ENCODE measurements at regions not wholly inside any gene's neighbourhood (a gene's known extent, or its start where the extent isn't known, plus 50 kb on each side); places are given as distances from the start of the nearest gene placed in this dataset.

DNA sequence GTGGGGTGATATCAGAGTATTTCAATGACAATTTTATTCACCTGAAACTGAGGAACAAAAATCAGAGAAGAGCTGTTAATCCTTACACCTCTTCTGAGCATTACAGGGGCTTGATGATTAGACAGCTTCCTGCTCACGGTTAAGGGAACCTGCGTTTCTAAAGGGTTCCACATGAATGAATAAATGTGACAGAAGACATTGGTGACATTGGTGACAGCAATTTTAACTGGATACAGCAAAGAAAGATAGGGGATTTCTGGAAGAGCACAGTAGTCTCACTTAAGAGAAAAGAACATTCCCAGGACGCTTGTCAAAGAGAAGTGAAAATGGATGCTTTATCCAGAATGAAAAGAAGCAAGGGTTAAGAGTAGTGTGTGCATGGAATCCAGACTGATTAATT, 235.9 kb upstream of the CNTN3 start:
- Mint-ChIP-seq H3K27ac (no peak overlapping the region), H3K36me3 (no peaks in the 10 kb centered on the region), H3K9me3 (peaks cover 3 to 15% (median 8%) of the 10 kb centered on the region in 7 donors), H3K4me3 (no peak overlapping the region), H3K27me3 (no peaks in the 10 kb centered on the region), H3K4me1 (no peaks in the 10 kb centered on the region)
- H3K27me3 ChIP-seq (ENCODE audit: control insufficient read depth, insufficient read depth, low read length), result no peaks in the 10 kb centered on the region
- H3K36me3 ChIP-seq (ENCODE audit: control insufficient read depth, insufficient read depth, low read length), result no peaks in the 10 kb centered on the region
- no peak for ATAC-seq (ENCODE audit: low read depth in 2 of 2)
- H3K4me3 ChIP-seq (ENCODE audit: low read depth, low read length), result no peak overlapping the region
- no peaks in the 10 kb centered on the region for H3K4me1 ChIP-seq (ENCODE audit: control insufficient read depth, insufficient read depth, low read length, poor library complexity, severe bottlenecking)
- H3K27ac ChIP-seq (ENCODE audit: insufficient read depth, low read length, poor library complexity, severe bottlenecking), result no peak overlapping the region
- DNase-seq, result no peak
- H3K9me3 ChIP-seq (ENCODE audit: control insufficient read depth in 2 of 2, low read length in 2 of 2), result no peaks in the 10 kb centered on the region

DNA sequence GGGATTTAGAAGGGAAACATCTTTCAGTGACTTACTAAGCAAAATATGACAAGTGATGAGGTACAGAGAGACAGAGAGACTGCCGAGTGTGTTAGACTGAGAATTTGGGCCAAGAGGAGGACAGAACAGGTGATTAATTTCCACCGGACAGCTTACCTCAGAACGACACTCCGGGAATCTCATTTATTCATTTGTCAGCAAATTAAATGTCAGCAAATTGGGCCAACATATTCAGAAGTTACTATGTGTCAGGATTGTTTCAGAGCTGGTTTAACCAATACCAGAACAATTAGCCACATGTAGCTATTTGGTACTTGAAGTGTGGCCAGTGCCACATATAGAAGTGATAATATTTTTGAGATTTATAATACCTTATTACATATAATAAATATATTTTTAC, 232.6 kb upstream of the CNTN3 start:
- no peak overlapping the region for H3K27ac Mint-ChIP-seq
- ATAC-seq (ENCODE audit: low read depth in 2 of 2), result no peak
- H3K4me1 ChIP-seq (ENCODE audit: control insufficient read depth, insufficient read depth, low read length, poor library complexity, severe bottlenecking), result no peaks in the 10 kb centered on the region
- no peaks in the 10 kb centered on the region for H3K36me3 ChIP-seq (ENCODE audit: control insufficient read depth, insufficient read depth, low read length)
- H3K9me3 ChIP-seq (ENCODE audit: control insufficient read depth in 2 of 2, low read length in 2 of 2), result no peaks in the 10 kb centered on the region
- peaks cover 2 to 16% (median 7%) of the 10 kb centered on the region in 7 donors for H3K9me3 Mint-ChIP-seq
- no peak for DNase-seq
- no peak overlapping the region for H3K4me3 ChIP-seq (ENCODE audit: low read depth, low read length)
- no peaks in the 10 kb centered on the region for H3K4me1 Mint-ChIP-seq
- H3K4me3 Mint-ChIP-seq, result no peak overlapping the region
- H3K36me3 Mint-ChIP-seq, result no peaks in the 10 kb centered on the region
- H3K27me3 ChIP-seq (ENCODE audit: control insufficient read depth, insufficient read depth, low read length), result no peaks in the 10 kb centered on the region
- H3K27ac ChIP-seq (ENCODE audit: insufficient read depth, low read length, poor library complexity, severe bottlenecking), result no peak overlapping the region
- H3K27me3 Mint-ChIP-seq, result no peaks in the 10 kb centered on the region

GRCh38 chr3:74845081-74845480, 230.6 kb upstream of the CNTN3 start:
- no peak overlapping the region for H3K27ac Mint-ChIP-seq
- no peaks in the 10 kb centered on the region for H3K36me3 Mint-ChIP-seq
- Histone ChIP-seq H3K4me1 (ENCODE audit: control insufficient read depth, insufficient read depth, low read length, poor library complexity, severe bottlenecking) (no peaks in the 10 kb centered on the region), H3K4me3 (ENCODE audit: low read depth, low read length) (no peak overlapping the region), H3K27me3 (ENCODE audit: control insufficient read depth, insufficient read depth, low read length) (no peaks in the 10 kb centered on the region), H3K27ac (ENCODE audit: insufficient read depth, low read length, poor library complexity, severe bottlenecking) (no peak overlapping the region), H3K36me3 (ENCODE audit: control insufficient read depth, insufficient read depth, low read length) (no peaks in the 10 kb centered on the region), H3K9me3 (ENCODE audit: control insufficient read depth in 2 of 2, low read length in 2 of 2) (no peaks in the 10 kb centered on the region)
- no peaks in the 10 kb centered on the region for H3K4me1 Mint-ChIP-seq
- H3K9me3 Mint-ChIP-seq, result peaks cover 2 to 20% (median 7%) of the 10 kb centered on the region in 7 donors
- no peaks in the 10 kb centered on the region for H3K27me3 Mint-ChIP-seq
- no peak for ATAC-seq (ENCODE audit: low read depth in 2 of 2)
- no peak for DNase-seq
- H3K4me3 Mint-ChIP-seq, result no peak overlapping the region

- H3K27me3 ChIP-seq (ENCODE audit: control insufficient read depth, insufficient read depth, low read length), result no peaks in the 10 kb centered on the region
- H3K9me3 ChIP-seq (ENCODE audit: control insufficient read depth in 2 of 2, low read length in 2 of 2), result no peaks in the 10 kb centered on the region
- no peaks in the 10 kb centered on the region for H3K4me1 ChIP-seq (ENCODE audit: control insufficient read depth, insufficient read depth, low read length, poor library complexity, severe bottlenecking)
- ATAC-seq (ENCODE audit: low read depth in 2 of 2) (no peak), DNase-seq (no peak)
- H3K9me3 Mint-ChIP-seq, result peaks cover 0 to 19% (median 5%) of the 10 kb centered on the region in 7 donors
- no peak overlapping the region for H3K4me3 ChIP-seq (ENCODE audit: low read depth, low read length)
- H3K27ac Mint-ChIP-seq, result no peak overlapping the region
- no peak overlapping the region for H3K27ac ChIP-seq (ENCODE audit: insufficient read depth, low read length, poor library complexity, severe bottlenecking)
- H3K36me3 ChIP-seq (ENCODE audit: control insufficient read depth, insufficient read depth, low read length), result no peaks in the 10 kb centered on the region
- no peak overlapping the region for H3K4me3 Mint-ChIP-seq
- no peaks in the 10 kb centered on the region for H3K36me3 Mint-ChIP-seq
- H3K27me3 Mint-ChIP-seq, result no peaks in the 10 kb centered on the region
- no peaks in the 10 kb centered on the region for H3K4me1 Mint-ChIP-seq
These were observed 230.0 kb upstream of the CNTN3 start for GRCh38 chr3:74844428-74844827.

GRCh38 chr3:74842649-74843048, 228.2 kb upstream of the CNTN3 start:
- ATAC-seq (ENCODE audit: low read depth in 2 of 2) (no peak), DNase-seq (no peak)
- no peaks in the 10 kb centered on the region for H3K27me3 Mint-ChIP-seq
- no peaks in the 10 kb centered on the region for H3K4me1 Mint-ChIP-seq
- H3K9me3 Mint-ChIP-seq, result peaks cover 0 to 13% (median 3%) of the 10 kb centered on the region in 7 donors
- no peak overlapping the region for H3K4me3 Mint-ChIP-seq
- no peaks in the 10 kb centered on the region for H3K9me3 ChIP-seq (ENCODE audit: control insufficient read depth in 2 of 2, low read length in 2 of 2)
- H3K27ac Mint-ChIP-seq, result no peak overlapping the region
- no peaks in the 10 kb centered on the region for H3K4me1 ChIP-seq (ENCODE audit: control insufficient read depth, insufficient read depth, low read length, poor library complexity, severe bottlenecking)
- H3K36me3 ChIP-seq (ENCODE audit: control insufficient read depth, insufficient read depth, low read length), result no peaks in the 10 kb centered on the region
- no peak overlapping the region for H3K4me3 ChIP-seq (ENCODE audit: low read depth, low read length)
- H3K27ac ChIP-seq (ENCODE audit: insufficient read depth, low read length, poor library complexity, severe bottlenecking), result no peak overlapping the region
- no peaks in the 10 kb centered on the region for H3K27me3 ChIP-seq (ENCODE audit: control insufficient read depth, insufficient read depth, low read length)
- H3K36me3 Mint-ChIP-seq, result no peaks in the 10 kb centered on the region

DNA sequence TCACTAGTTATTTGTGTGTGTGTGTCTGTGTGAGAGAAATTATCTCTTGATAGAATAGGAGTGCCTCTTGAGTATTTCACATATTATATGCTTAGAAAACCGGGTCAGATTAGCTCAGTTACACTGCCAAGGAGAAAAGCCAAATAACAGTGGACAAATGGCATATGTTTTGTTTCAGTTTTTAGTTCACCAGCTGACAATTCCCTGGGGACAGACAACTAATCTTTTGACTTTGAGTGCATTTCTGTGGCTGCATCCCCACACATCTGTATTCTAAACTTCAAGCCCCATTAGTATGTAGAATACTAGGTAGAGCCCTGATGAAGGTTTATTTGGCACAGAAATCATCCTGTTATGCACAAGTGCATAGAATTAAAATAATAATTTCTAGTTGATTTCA, 227.7 kb upstream of the CNTN3 start:
- Mint-ChIP-seq H3K27me3 (no peaks in the 10 kb centered on the region), H3K36me3 (no peaks in the 10 kb centered on the region), H3K4me3 (no peak overlapping the region), H3K4me1 (no peaks in the 10 kb centered on the region), H3K27ac (no peak overlapping the region), H3K9me3 (peaks cover 0 to 13% (median 3%) of the 10 kb centered on the region in 7 donors)
- Histone ChIP-seq H3K27ac (ENCODE audit: insufficient read depth, low read length, poor library complexity, severe bottlenecking) (no peak overlapping the region), H3K9me3 (ENCODE audit: control insufficient read depth in 2 of 2, low read length in 2 of 2) (no peaks in the 10 kb centered on the region), H3K4me1 (ENCODE audit: control insufficient read depth, insufficient read depth, low read length, poor library complexity, severe bottlenecking) (no peaks in the 10 kb centered on the region), H3K27me3 (ENCODE audit: control insufficient read depth, insufficient read depth, low read length) (no peaks in the 10 kb centered on the region), H3K36me3 (ENCODE audit: control insufficient read depth, insufficient read depth, low read length) (no peaks in the 10 kb centered on the region), H3K4me3 (ENCODE audit: low read depth, low read length) (no peak overlapping the region)
- DNase-seq (no peak), ATAC-seq (ENCODE audit: low read depth in 2 of 2) (no peak)

DNA sequence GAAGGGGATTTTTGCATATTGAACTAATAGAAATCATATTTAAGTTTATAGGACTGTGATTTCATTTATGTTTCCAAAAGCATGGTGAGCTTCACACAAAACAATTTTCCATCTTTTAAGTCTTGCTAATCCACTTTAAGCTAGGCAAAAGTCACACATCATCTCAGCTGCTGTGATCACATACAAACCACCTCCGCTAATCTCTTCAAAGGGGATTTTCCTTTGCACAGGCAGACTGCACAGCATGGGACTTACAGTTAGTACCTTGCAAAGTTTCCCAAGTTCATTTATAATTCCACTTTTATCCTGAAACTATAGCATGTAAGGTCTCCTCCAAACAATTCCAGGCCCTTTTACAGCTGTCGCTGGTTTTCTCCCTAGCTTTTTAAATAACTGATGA, 225.1 kb upstream of the CNTN3 start:
- DNase-seq (no peak), ATAC-seq (ENCODE audit: low read depth in 2 of 2) (no peak)
- Mint-ChIP-seq H3K4me3 (no peak overlapping the region), H3K4me1 (no peaks in the 10 kb centered on the region), H3K27me3 (no peaks in the 10 kb centered on the region), H3K36me3 (no peaks in the 10 kb centered on the region), H3K27ac (no peak overlapping the region), H3K9me3 (peaks cover 0 to 13% (median 2%) of the 10 kb centered on the region in 7 donors)
- Histone ChIP-seq H3K4me1 (ENCODE audit: control insufficient read depth, insufficient read depth, low read length, poor library complexity, severe bottlenecking) (no peaks in the 10 kb centered on the region), H3K27me3 (ENCODE audit: control insufficient read depth, insufficient read depth, low read length) (no peaks in the 10 kb centered on the region), H3K36me3 (ENCODE audit: control insufficient read depth, insufficient read depth, low read length) (no peaks in the 10 kb centered on the region), H3K27ac (ENCODE audit: insufficient read depth, low read length, poor library complexity, severe bottlenecking) (no peak overlapping the region), H3K9me3 (ENCODE audit: control insufficient read depth in 2 of 2, low read length in 2 of 2) (no peaks in the 10 kb centered on the region), H3K4me3 (ENCODE audit: low read depth, low read length) (no peak overlapping the region)

DNA sequence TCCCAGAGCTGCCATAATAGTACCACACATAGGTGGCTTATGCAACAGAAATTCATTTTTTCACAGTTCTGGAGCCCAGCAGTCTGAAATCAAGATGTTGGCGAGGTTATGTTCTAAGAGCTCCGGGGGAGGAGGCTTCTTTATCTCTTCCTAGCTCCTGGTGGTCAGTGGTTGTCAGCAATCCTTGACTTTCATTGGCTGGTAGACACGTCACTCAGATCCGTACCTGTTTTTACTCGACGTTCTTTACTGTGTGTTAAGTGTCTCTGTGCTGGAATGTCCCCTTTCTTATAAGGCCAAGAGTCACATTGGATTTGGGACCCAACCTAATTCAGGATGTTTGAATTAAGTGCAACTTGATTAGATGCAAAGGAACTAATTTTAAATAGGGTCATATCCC, 218.5 kb upstream of the CNTN3 start:
- H3K9me3 Mint-ChIP-seq, result peaks cover 0 to 6% (median 2%) of the 10 kb centered on the region in 7 donors
- H3K4me1 Mint-ChIP-seq, result no peaks in the 10 kb centered on the region
- no peaks in the 10 kb centered on the region for H3K27me3 Mint-ChIP-seq
- Histone ChIP-seq H3K27me3 (ENCODE audit: control insufficient read depth, insufficient read depth, low read length) (no peaks in the 10 kb centered on the region), H3K36me3 (ENCODE audit: control insufficient read depth, insufficient read depth, low read length) (no peaks in the 10 kb centered on the region), H3K9me3 (ENCODE audit: control insufficient read depth in 2 of 2, low read length in 2 of 2) (no peaks in the 10 kb centered on the region), H3K27ac (ENCODE audit: insufficient read depth, low read length, poor library complexity, severe bottlenecking) (no peak overlapping the region), H3K4me3 (ENCODE audit: low read depth, low read length) (no peak overlapping the region), H3K4me1 (ENCODE audit: control insufficient read depth, insufficient read depth, low read length, poor library complexity, severe bottlenecking) (no peaks in the 10 kb centered on the region)
- H3K36me3 Mint-ChIP-seq, result no peaks in the 10 kb centered on the region
- DNase-seq (no peak), ATAC-seq (ENCODE audit: low read depth in 2 of 2) (no peak)
- H3K27ac Mint-ChIP-seq, result no peak overlapping the region
- H3K4me3 Mint-ChIP-seq, result no peak overlapping the region

Data from CD4-positive, CD25-positive, alpha-beta regulatory T cell (primary cell).